H9 (cell line): ENCODE measurements at regions not wholly inside any gene's neighbourhood (a gene's known extent, or its start where the extent isn't known, plus 50 kb on each side); places are given as distances from the start of the nearest gene placed in this dataset.

ENCODE experiments used
- DNase-seq: peaks from one replicate; pipeline ENCODE4 v3.0.0-alpha.2; 2017
- H2AFZ ChIP-seq: one replicate; pipeline ENCODE4 v1.6.1; 2013; ENCODE audit warnings: mild to moderate bottlenecking, low read length, control low read depth, moderate library complexity
- H2AK5ac ChIP-seq: 2 replicates; pipeline ENCODE4 v1.6.1; 2013; ENCODE audit warnings: low read length, control low read depth, mixed read lengths; ENCODE audit not compliant: insufficient read length
- H2BK120ac ChIP-seq: one replicate; pipeline ENCODE4 v1.6.1; 2013; ENCODE audit warnings: low read depth, mild to moderate bottlenecking, low read length, control low read depth, inconsistent platforms; ENCODE audit not compliant: poor library complexity, severe bottlenecking
- H2BK12ac ChIP-seq: 2 replicates; pipeline ENCODE4 v1.6.1; 2013; ENCODE audit warnings: low read length, control low read depth, mixed read lengths, low read depth; ENCODE audit not compliant: insufficient read length
- H2BK15ac ChIP-seq: 2 replicates; pipeline ENCODE4 v1.6.1; 2013; ENCODE audit warnings: low read depth, low read length, control low read depth
- H2BK20ac ChIP-seq: one replicate; pipeline ENCODE4 v1.6.1; 2013; ENCODE audit warnings: low read depth, mild to moderate bottlenecking, low read length, control low read depth, inconsistent platforms; ENCODE audit not compliant: poor library complexity, severe bottlenecking
- H2BK5ac ChIP-seq: 2 replicates; pipeline ENCODE4 v1.6.1; 2013; ENCODE audit warnings: low read length, control low read depth, mixed read lengths; ENCODE audit not compliant: insufficient read length
- H3K14ac ChIP-seq: 2 replicates; pipeline ENCODE4 v1.6.1; 2013; ENCODE audit warnings: low read length, control low read depth; ENCODE audit not compliant: insufficient read depth
- H3K18ac ChIP-seq: 2 replicates; pipeline ENCODE4 v1.6.1; 2013; ENCODE audit warnings: low read depth, mild to moderate bottlenecking, mixed read lengths, low read length, control low read depth; ENCODE audit not compliant: insufficient read length
- H3K23ac ChIP-seq: 2 replicates; pipeline ENCODE4 v1.6.1; 2013; ENCODE audit warnings: low read length, control low read depth, mixed read lengths, low read depth; ENCODE audit not compliant: insufficient read length
- H3K23me2 ChIP-seq: 2 replicates; pipeline ENCODE4 v1.6.1; 2013; ENCODE audit warnings: low read depth, mild to moderate bottlenecking, mixed read lengths, low read length, control low read depth; ENCODE audit not compliant: insufficient read length, poor library complexity, severe bottlenecking
- H3K27ac ChIP-seq: 2 replicates; pipeline ENCODE4 v1.5.1; 2013; ENCODE audit warnings: low read length, control low read depth, mixed read lengths, low read depth; ENCODE audit not compliant: insufficient read length
- H3K27me3 ChIP-seq: 2 replicates; pipeline ENCODE4 v1.6.1; 2013; ENCODE audit warnings: low read length, control low read depth, inconsistent platforms; ENCODE audit not compliant: insufficient read depth
- H3K4ac ChIP-seq: 2 replicates; pipeline ENCODE4 v1.6.1; 2013; ENCODE audit warnings: low read depth, mild to moderate bottlenecking, control low read depth, inconsistent platforms, low read length, moderate library complexity
- H3K4me1 ChIP-seq: 2 replicates; pipeline ENCODE4 v1.6.1; 2013; ENCODE audit warnings: low read length, control low read depth, inconsistent platforms; ENCODE audit not compliant: insufficient read depth
- H3K4me2 ChIP-seq: 2 replicates; pipeline ENCODE4 v1.6.1; 2013; ENCODE audit warnings: low read length, control low read depth, mixed read lengths; ENCODE audit not compliant: insufficient read length, insufficient read depth
- H3K56ac ChIP-seq: 2 replicates; pipeline ENCODE4 v1.6.1; 2013; ENCODE audit warnings: low read depth, mild to moderate bottlenecking, mixed read lengths, low read length, control low read depth; ENCODE audit not compliant: insufficient read length
- H3K79me1 ChIP-seq: 2 replicates; pipeline ENCODE4 v1.6.1; 2013; ENCODE audit warnings: low read depth, mild to moderate bottlenecking, moderate library complexity, low read length, control low read depth, inconsistent platforms; ENCODE audit not compliant: insufficient read depth, poor library complexity, severe bottlenecking
- H3K79me2 ChIP-seq: 2 replicates; pipeline ENCODE4 v1.6.1; 2013; ENCODE audit warnings: low read length, control low read depth, inconsistent platforms; ENCODE audit not compliant: insufficient read depth
- H3K9ac ChIP-seq: 2 replicates; pipeline ENCODE4 v1.6.1; 2013; ENCODE audit warnings: low read length, control low read depth, mixed read lengths; ENCODE audit not compliant: insufficient read length; ENCODE audit errors: extremely low read depth
- H3K9me3 ChIP-seq: one replicate; pipeline ENCODE4 v1.6.1; 2013; ENCODE audit warnings: low read depth, low read length, inconsistent platforms; ENCODE audit not compliant: control insufficient read depth
- H3T11ph ChIP-seq: one replicate; pipeline ENCODE4 v1.6.1; 2013; ENCODE audit warnings: mild to moderate bottlenecking, low read length, control low read depth, inconsistent platforms
- H4K20me1 ChIP-seq: one replicate; pipeline ENCODE4 v1.6.1; 2013; ENCODE audit not compliant: control insufficient read depth, insufficient read length, insufficient read depth
- H4K5ac ChIP-seq: 2 replicates; pipeline ENCODE4 v1.6.1; 2013; ENCODE audit warnings: low read depth, mild to moderate bottlenecking, mixed read lengths, low read length, control low read depth; ENCODE audit not compliant: insufficient read length
- H4K8ac ChIP-seq: replicated peaks from 2 replicates; pipeline ENCODE4 v1.6.1; 2013; ENCODE audit warnings: low read length, control low read depth, mixed read lengths, low read depth; ENCODE audit not compliant: insufficient read length
- H4K91ac ChIP-seq: 2 replicates; pipeline ENCODE4 v1.6.1; 2013; ENCODE audit warnings: low read depth, mild to moderate bottlenecking, moderate library complexity, mixed read lengths, low read length, control low read depth; ENCODE audit not compliant: insufficient read length
- H3K27ac Mint-ChIP-seq, 3 experiments: 2 replicates in 2 of 3; 3 replicates in 1 of 3; pipeline ENCODE4 v1.8.0; 2020 to 2021; ENCODE audit warnings: mixed read lengths in 3 of 3, mild to moderate bottlenecking in 1 of 3, moderate library complexity in 1 of 3
- H3K27me3 Mint-ChIP-seq: 2 replicates; pipeline ENCODE4 v1.8.0; 2021; ENCODE audit warnings: low read depth, mild to moderate bottlenecking, moderate library complexity, mixed read lengths
- H3K36me3 Mint-ChIP-seq, 3 experiments: 2 replicates in 2 of 3; 3 replicates in 1 of 3; pipeline ENCODE4 v1.8.0; 2020 to 2021; ENCODE audit warnings: low read depth in 3 of 3, mixed read lengths in 3 of 3; ENCODE audit not compliant: insufficient read depth in 1 of 3
- H3K4me1 Mint-ChIP-seq, 2 experiments: 2 replicates each; pipeline ENCODE4 v1.8.0; 2020; ENCODE audit warnings: mixed read lengths in 2 of 2
- H3K4me3 Mint-ChIP-seq, 2 experiments: 2 replicates in 1 of 2; 3 replicates in 1 of 2; pipeline ENCODE4 v1.8.0; 2020 to 2021; ENCODE audit warnings: mild to moderate bottlenecking in 2 of 2, mixed read lengths in 2 of 2, moderate library complexity in 1 of 2
- H3K9me3 Mint-ChIP-seq, 2 experiments: 2 replicates in 1 of 2; 3 replicates in 1 of 2; pipeline ENCODE4 v1.8.0; 2020; ENCODE audit warnings: mild to moderate bottlenecking in 2 of 2, mixed read lengths in 2 of 2, moderate library complexity in 1 of 2
- CTCF ChIP-seq: fragments of 200-600 bp; sonication (generic); conservative IDR thresholded peaks from 3 replicates; pipeline ENCODE4 v1.8.0; 2021; ENCODE audit warnings: antibody characterized with exemption, mild to moderate bottlenecking
- WGBS: extraction: QIAGEN DNeasy Blood & Tissue Kit; methylation state at CpG from one replicate; pipeline ENCODE4 v1.1.7; 2013; ENCODE audit warnings: missing lambda C conversion rate, low lambda C conversion rate, mixed read lengths; ENCODE audit not compliant: insufficient read length; ENCODE audit errors: extremely low coverage; 5-methylcytosine and 5-hydroxymethylcytosine counted together

- Histone ChIP-seq H3K9ac (no peak overlapping the region), H2BK15ac (no peak overlapping the region), H3K4me2 (no peak overlapping the region), H3K4me1 (peaks cover 6% of the 10 kb centered on the region), H3K4ac (no peak overlapping the region), H4K20me1 (no peaks in the 10 kb centered on the region), H3K56ac (no peak overlapping the region), H4K91ac (no peak overlapping the region), H2BK5ac (no peak overlapping the region), H4K8ac (no peak overlapping the region), H2BK120ac (no peak overlapping the region), H3T11ph (no peak overlapping the region), H3K14ac (no peak overlapping the region; the same call in 1 of the 2 replicates), H2BK12ac (no peak overlapping the region), H2AFZ (no peak overlapping the region), H3K79me2 (no peaks in the 10 kb centered on the region), H2BK20ac (no peak overlapping the region), H3K23me2 (no peaks in the 10 kb centered on the region), H2AK5ac (no peak overlapping the region), H3K23ac (no peak overlapping the region), H3K18ac (no peak overlapping the region), H3K27me3 (no peaks in the 10 kb centered on the region), H3K9me3 (no peaks in the 10 kb centered on the region), H3K79me1 (no peaks in the 10 kb centered on the region), H3K27ac (no peak overlapping the region), H4K5ac (no peak overlapping the region)
- H3K27ac Mint-ChIP-seq: peak overlapping the region in 1 of 3 experiments; percentile 69; a peak in 3 of 7 replicates
- no peak overlapping the region for H3K4me3 Mint-ChIP-seq
- no CpG with 5 or more reads among the region's 5 CpGs for WGBS
- H3K36me3 Mint-ChIP-seq: no peaks in the 10 kb centered on the region
- DNase-seq: no peak
- peaks cover 20 to 25% of the 10 kb centered on the region in 2 experiments for H3K4me1 Mint-ChIP-seq
- H3K9me3 Mint-ChIP-seq: no peaks in the 10 kb centered on the region
- no peak for TF ChIP-seq CTCF
- no peaks in the 10 kb centered on the region for H3K27me3 Mint-ChIP-seq
Observed at GRCh38 chr3:82079335-82079890, 318.0 kb upstream of the GBE1 start.
